Prostate gland (tissue), 2 donors: ENCODE measurements at regions not wholly inside any gene's neighbourhood (a gene's known extent, or its start where the extent isn't known, plus 50 kb on each side); places are given as distances from the start of the nearest gene placed in this dataset.
"Not testable (repeated sequence)": the region's sequence is repeated elsewhere in the genome, so short reads cannot be mapped to it uniquely, and the experiment has no call there.

Experiments used
- DNase-seq: peaks from one replicate; pipeline ENCODE4 v3.0.0-alpha.2; 2019; ENCODE audit warnings: low spot score
- H3K27ac ChIP-seq, 2 donors: fragments of 200-600 bp; sonication (generic); 2 replicates each; pipeline ENCODE4 v1.5.1; 2017 to 2019
- H3K27me3 ChIP-seq: fragments of 200-600 bp; sonication (generic); replicated peaks from 2 replicates; pipeline ENCODE4 v1.5.1; 2019; ENCODE audit not compliant: insufficient read depth
- H3K36me3 ChIP-seq, 2 donors: fragments of 200-600 bp; sonication (generic); 1 replicate in 1 of 2; 2 replicates in 1 of 2; pipeline versions ENCODE4 v1.5.1 to v1.8.1; 2017 to 2019
- H3K4me1 ChIP-seq: fragments of 200-600 bp; sonication (generic); replicated peaks from 2 replicates; pipeline ENCODE4 v1.5.1; 2019
- H3K4me3 ChIP-seq, 2 donors: fragments of 200-600 bp; sonication (generic); 2 replicates each; pipeline ENCODE4 v1.5.1; 2017 to 2019
- H3K9me3 ChIP-seq: fragments of 200-600 bp; sonication (generic); 2 replicates; pipeline ENCODE4 v1.5.1; 2017
- CTCF ChIP-seq, 4 experiments: fragments of 200-600 bp in 2 of 4; fragments of 450-650 bp in 2 of 4; sonication (generic) in 2 of 4; IDR thresholded peaks; 1 replicate in 3 of 4; 2 replicates in 1 of 4; pipeline ENCODE4 v1.5.1; 2016 to 2019; ENCODE audit warnings: antibody characterized with exemption in 4 of 4, mild to moderate bottlenecking in 2 of 4, moderate library complexity in 2 of 4
- POLR2A ChIP-seq: fragments of 450-650 bp; IDR thresholded peaks from one replicate; pipeline ENCODE4 v1.6.1; 2016; ENCODE audit warnings: antibody characterized with exemption, mild to moderate bottlenecking
- POLR2AphosphoS5 ChIP-seq: sonication (generic); formaldehyde crosslinking; IDR thresholded peaks from one replicate; pipeline ENCODE4 v1.6.1; 2017; ENCODE audit warnings: antibody characterized with exemption
- WGBS: methylation state at CpG from one replicate; pipeline ENCODE4 v1.1.5; 2018; 5-methylcytosine and 5-hydroxymethylcytosine counted together
- intact Hi-C: fragments of 100-400 bp; cut with DNase I; formaldehyde crosslinking; loops from one replicate; pipeline ENCODE4 v1.14.2; 2022

- Histone ChIP-seq H3K36me3 (no peaks in the 10 kb centered on the region), H3K4me1 (no peaks in the 10 kb centered on the region), H3K27ac (peak overlapping the region in 1 of 2 donors; percentile 26), H3K27me3 (no peaks in the 10 kb centered on the region), H3K4me3 (no peak overlapping the region), H3K9me3 (no peaks in the 10 kb centered on the region)
- no peak for TF ChIP-seq CTCF (IDR thresholded peaks at IDR 0.05)
- TF ChIP-seq POLR2A, result no peak
- peak; percentile 58 for TF ChIP-seq POLR2AphosphoS5
- whole genome bisulfite sequencing, result 6% methylated on average over 3 of the region's 3 CpGs
- intact Hi-C loops, result loop anchor here (5.0 kb wide), 1 partner anchor 53 kb away; no protein-coding TSS in a partner anchor
- peak; percentile 49 for DNase-seq
Observed at GRCh38 chr5:138635265-138635664, 60.1 kb upstream of the HSPA9 start.

DNA sequence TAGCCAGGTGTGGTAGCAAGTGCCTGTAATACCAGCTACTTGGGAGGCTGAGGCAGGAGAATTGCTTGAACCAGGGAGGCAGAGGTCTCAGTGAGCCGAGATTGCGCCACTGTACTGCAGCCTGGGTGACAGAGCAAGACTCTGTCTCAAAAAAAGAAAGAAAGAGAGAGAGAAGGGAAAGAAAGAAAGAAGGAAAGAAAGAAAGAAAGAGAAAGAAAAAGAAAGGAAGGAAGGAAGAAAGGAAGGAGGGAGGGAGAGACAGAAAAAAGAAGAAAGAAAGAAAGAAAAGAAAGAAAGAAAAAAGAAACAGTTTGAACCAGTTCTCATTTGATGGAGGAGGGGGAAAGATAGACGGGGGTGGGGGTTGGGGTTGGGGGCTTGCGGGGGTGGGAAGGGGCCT, 59.6 kb upstream of the HSPA9 start:
- peak overlapping the region in 1 of 2 donors; percentile 19 for H3K27ac ChIP-seq
- H3K4me1 ChIP-seq, H3K9me3 ChIP-seq, DNase-seq, H3K27me3 ChIP-seq, H3K4me3 ChIP-seq, H3K36me3 ChIP-seq: not testable (repeated sequence)
- WGBS, result 48% methylated on average over 4 of the region's 4 CpGs
- intact Hi-C loops, result loop anchor here (5.0 kb wide), 1 partner anchor 53 kb away; no protein-coding TSS in a partner anchor

DNA sequence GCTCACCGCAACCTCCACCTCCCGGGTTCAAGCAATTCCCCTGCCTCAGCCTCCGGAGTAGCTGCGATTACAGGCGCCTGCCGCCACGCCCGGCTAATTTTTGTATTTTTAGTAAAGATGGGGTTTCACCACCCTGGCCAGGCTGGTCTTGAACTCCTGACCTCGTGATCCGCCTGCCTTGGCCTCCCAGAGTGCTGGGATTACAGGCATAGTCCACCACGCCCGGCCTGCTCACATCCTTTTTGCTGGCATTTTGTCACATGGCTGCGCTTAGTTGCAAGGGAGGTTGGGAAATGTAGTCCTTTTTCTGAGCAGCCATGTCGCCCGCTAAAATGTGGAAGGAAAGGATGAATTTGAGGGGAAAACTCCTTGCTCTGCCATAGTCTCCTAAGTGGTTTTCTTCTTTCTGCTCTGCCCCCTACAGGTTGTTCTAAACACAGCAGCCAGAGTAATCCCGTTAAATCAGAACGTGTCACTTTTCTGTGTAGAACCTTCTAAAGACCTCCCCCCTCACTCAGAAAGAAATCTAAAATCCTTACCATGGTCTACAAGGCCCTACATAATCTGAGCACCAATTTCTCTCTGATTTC, 57.8 kb upstream of the HSPA9 start:
- DNase-seq, result no peak
- intact Hi-C loops, result no loop called here
- Histone ChIP-seq H3K4me1 (no peaks in the 10 kb centered on the region), H3K9me3 (no peaks in the 10 kb centered on the region), H3K27me3 (no peaks in the 10 kb centered on the region), H3K4me3 (no peak overlapping the region), H3K36me3 (no peaks in the 10 kb centered on the region), H3K27ac (no peak overlapping the region)
- WGBS, result 59% methylated on average over 17 of the region's 17 CpGs
- TF ChIP-seq POLR2AphosphoS5 (peak; percentile 47), POLR2A (no peak), CTCF (IDR thresholded peaks at IDR 0.05) (peak in 3 of 4 experiments; percentile 23 to 46 (median 39))

- intact Hi-C loops, result no loop called here
- WGBS, result 82% methylated on average over 5 of the region's 5 CpGs
- DNase-seq, result no peak
- no peak for TF ChIP-seq POLR2AphosphoS5
- no peak for TF ChIP-seq CTCF (IDR thresholded peaks at IDR 0.05)
- TF ChIP-seq POLR2A, result no peak
- no peaks in the 10 kb centered on the region for H3K27me3 ChIP-seq
- H3K9me3 ChIP-seq, result no peaks in the 10 kb centered on the region
- no peak overlapping the region for H3K4me3 ChIP-seq
- H3K27ac ChIP-seq, result no peak overlapping the region
- H3K4me1 ChIP-seq, result no peaks in the 10 kb centered on the region
- H3K36me3 ChIP-seq, result no peaks in the 10 kb centered on the region
Observed at GRCh38 chr5:138631096-138631928, 56.1 kb upstream of the HSPA9 start.

DNA sequence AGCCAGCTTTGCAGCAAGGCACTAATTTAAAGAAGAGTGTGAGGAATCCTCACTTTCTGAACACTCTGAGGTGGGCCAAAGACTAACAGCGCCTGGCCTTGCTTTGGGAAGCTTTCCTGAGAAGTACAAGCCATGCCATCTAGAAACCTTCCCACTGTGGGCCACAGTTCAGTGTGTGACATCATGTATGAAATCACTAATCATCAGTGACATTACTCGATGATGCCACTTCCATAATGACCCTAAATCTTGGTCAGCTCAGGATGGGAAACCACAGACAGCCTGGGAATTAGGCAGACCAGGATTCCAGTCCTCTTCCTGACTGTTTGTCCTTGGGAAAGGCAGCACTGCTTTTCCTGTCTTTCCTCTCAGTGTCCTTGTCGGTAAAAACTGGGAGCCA, 54.2 kb upstream of the HSPA9 start:
- TF ChIP-seq POLR2A (no peak), POLR2AphosphoS5 (no peak), CTCF (IDR thresholded peaks at IDR 0.05) (no peak)
- no peak overlapping the region for H3K4me3 ChIP-seq
- no peak for DNase-seq

More for the DNA sequence above, 54.2 kb upstream of the HSPA9 start:
- intact Hi-C loops, result no loop called here
- WGBS, result 83% methylated on average over 3 of the region's 3 CpGs
- H3K9me3 ChIP-seq, result no peaks in the 10 kb centered on the region
- H3K4me1 ChIP-seq, result no peaks in the 10 kb centered on the region
- H3K36me3 ChIP-seq, result no peaks in the 10 kb centered on the region
- no peak overlapping the region for H3K27ac ChIP-seq
- H3K27me3 ChIP-seq, result no peaks in the 10 kb centered on the region
